Mucosa of stomach (tissue), 1 donor: ENCODE measurements at regions not wholly inside any gene's neighbourhood (a gene's known extent, or its start where the extent isn't known, plus 50 kb on each side); places are given as distances from the start of the nearest gene placed in this dataset.

Source experiments
- H3K27me3 ChIP-seq: one replicate; pipeline ENCODE4 v1.7.0; 2013; ENCODE audit warnings: mild to moderate bottlenecking, low read length; ENCODE audit not compliant: control insufficient read depth, insufficient read depth
- H3K36me3 ChIP-seq: one replicate; pipeline ENCODE4 v1.7.0; 2013; ENCODE audit warnings: low read length; ENCODE audit not compliant: control insufficient read depth, insufficient read depth
- H3K4me1 ChIP-seq: one replicate; pipeline ENCODE4 v1.7.0; 2013; ENCODE audit warnings: mild to moderate bottlenecking, low read length; ENCODE audit not compliant: control insufficient read depth, insufficient read depth
- H3K4me3 ChIP-seq: one replicate; pipeline ENCODE4 v1.7.0; 2013; ENCODE audit warnings: low read length
- H3K9ac ChIP-seq: one replicate; pipeline ENCODE4 v1.7.0; 2013; ENCODE audit warnings: mild to moderate bottlenecking, low read length, moderate library complexity
- H3K9me3 ChIP-seq: one replicate; pipeline ENCODE4 v1.7.0; 2013; ENCODE audit warnings: mild to moderate bottlenecking, low read length, moderate library complexity; ENCODE audit not compliant: control insufficient read depth
- donor health status: Pancreatic carcinoma.

GRCh38 chr3:25046911-25047771 lies 380.9 kb upstream of the RARB start:
- Histone ChIP-seq H3K9me3 (no peaks in the 10 kb centered on the region), H3K4me1 (no peaks in the 10 kb centered on the region), H3K9ac (no peak overlapping the region), H3K27me3 (no peaks in the 10 kb centered on the region), H3K36me3 (no peaks in the 10 kb centered on the region), H3K4me3 (no peak overlapping the region)

GRCh38 chr3:25049304-25049703 lies 378.8 kb upstream of the RARB start:
- no peak overlapping the region for H3K9ac ChIP-seq
- no peaks in the 10 kb centered on the region for H3K9me3 ChIP-seq
- H3K4me3 ChIP-seq: no peak overlapping the region
- no peaks in the 10 kb centered on the region for H3K36me3 ChIP-seq
- no peaks in the 10 kb centered on the region for H3K4me1 ChIP-seq
- H3K27me3 ChIP-seq: no peaks in the 10 kb centered on the region

GRCh38 chr3:25053360-25053759 lies 374.7 kb upstream of the RARB start:
- Histone ChIP-seq H3K9me3 (no peaks in the 10 kb centered on the region), H3K9ac (no peak overlapping the region)

GRCh38 chr3:25056036-25056755 lies 371.9 kb upstream of the RARB start:
- Histone ChIP-seq H3K9me3 (no peaks in the 10 kb centered on the region), H3K27me3 (no peaks in the 10 kb centered on the region), H3K4me3 (no peak overlapping the region), H3K4me1 (no peaks in the 10 kb centered on the region), H3K9ac (no peak overlapping the region), H3K36me3 (no peaks in the 10 kb centered on the region)

More at GRCh38 chr3:25053360-25053759, 374.7 kb upstream of the RARB start:
- Histone ChIP-seq H3K27me3 (no peaks in the 10 kb centered on the region), H3K36me3 (no peaks in the 10 kb centered on the region), H3K4me1 (no peaks in the 10 kb centered on the region), H3K4me3 (no peak overlapping the region)

GRCh38 chr3:25056803-25057351 lies 371.2 kb upstream of the RARB start:
- Histone ChIP-seq H3K4me1 (no peaks in the 10 kb centered on the region), H3K9ac (no peak overlapping the region), H3K4me3 (no peak overlapping the region), H3K27me3 (no peaks in the 10 kb centered on the region), H3K36me3 (no peaks in the 10 kb centered on the region), H3K9me3 (no peaks in the 10 kb centered on the region)

- no peaks in the 10 kb centered on the region for H3K27me3 ChIP-seq
- H3K4me1 ChIP-seq: no peaks in the 10 kb centered on the region
- no peak overlapping the region for H3K9ac ChIP-seq
- no peaks in the 10 kb centered on the region for H3K9me3 ChIP-seq
- no peaks in the 10 kb centered on the region for H3K36me3 ChIP-seq
- H3K4me3 ChIP-seq: no peak overlapping the region
Measured at GRCh38 chr3:25057379-25057778, 370.7 kb upstream of the RARB start.

GRCh38 chr3:25064681-25065080 lies 363.4 kb upstream of the RARB start:
- H3K9me3 ChIP-seq: no peaks in the 10 kb centered on the region
- H3K9ac ChIP-seq: no peak overlapping the region
- no peak overlapping the region for H3K4me3 ChIP-seq
- no peaks in the 10 kb centered on the region for H3K27me3 ChIP-seq
- no peaks in the 10 kb centered on the region for H3K4me1 ChIP-seq
- H3K36me3 ChIP-seq: no peaks in the 10 kb centered on the region

- Histone ChIP-seq H3K36me3 (no peaks in the 10 kb centered on the region), H3K4me3 (no peak overlapping the region), H3K9ac (no peak overlapping the region), H3K9me3 (no peaks in the 10 kb centered on the region), H3K4me1 (no peaks in the 10 kb centered on the region), H3K27me3 (no peaks in the 10 kb centered on the region)
Measured at GRCh38 chr3:25069970-25070369, 358.1 kb upstream of the RARB start.

GRCh38 chr3:25071846-25072245 lies 356.2 kb upstream of the RARB start:
- Histone ChIP-seq H3K4me3 (no peak overlapping the region), H3K27me3 (no peaks in the 10 kb centered on the region), H3K9me3 (no peaks in the 10 kb centered on the region)

GRCh38 chr3:25073423-25073822 lies 354.6 kb upstream of the RARB start:
- Histone ChIP-seq H3K9me3 (no peaks in the 10 kb centered on the region), H3K9ac (no peak overlapping the region), H3K36me3 (no peaks in the 10 kb centered on the region), H3K4me3 (no peak overlapping the region), H3K27me3 (no peaks in the 10 kb centered on the region), H3K4me1 (no peaks in the 10 kb centered on the region)

More at GRCh38 chr3:25071846-25072245, 356.2 kb upstream of the RARB start:
- H3K4me1 ChIP-seq: no peaks in the 10 kb centered on the region
- H3K36me3 ChIP-seq: no peaks in the 10 kb centered on the region
- no peak overlapping the region for H3K9ac ChIP-seq

GRCh38 chr3:25074149-25074548 lies 353.9 kb upstream of the RARB start:
- H3K27me3 ChIP-seq: no peaks in the 10 kb centered on the region
- no peaks in the 10 kb centered on the region for H3K4me1 ChIP-seq
- H3K9me3 ChIP-seq: no peaks in the 10 kb centered on the region
- no peaks in the 10 kb centered on the region for H3K36me3 ChIP-seq
- no peak overlapping the region for H3K9ac ChIP-seq
- no peak overlapping the region for H3K4me3 ChIP-seq

- no peaks in the 10 kb centered on the region for H3K36me3 ChIP-seq
- no peak overlapping the region for H3K4me3 ChIP-seq
- no peaks in the 10 kb centered on the region for H3K4me1 ChIP-seq
- H3K9me3 ChIP-seq: no peaks in the 10 kb centered on the region
- no peaks in the 10 kb centered on the region for H3K27me3 ChIP-seq
- no peak overlapping the region for H3K9ac ChIP-seq
Measured at GRCh38 chr3:25080461-25080860, 347.6 kb upstream of the RARB start.
